SH-SY5Y (cell line): ENCODE measurements at regions not wholly inside any gene's neighbourhood (a gene's known extent, or its start where the extent isn't known, plus 50 kb on each side); places are given as distances from the start of the nearest gene placed in this dataset.

Experiments used
- GATA2 ChIP-seq: IDR thresholded peaks from 2 replicates; pipeline ENCODE4 v1.6.1; 2011; ENCODE audit warnings: mild to moderate bottlenecking, low read depth, low read length
- GATA3 ChIP-seq: IDR thresholded peaks from 2 replicates; pipeline ENCODE4 v1.6.1; 2011; ENCODE audit warnings: low read depth, mild to moderate bottlenecking, low read length, moderate library complexity

DNA sequence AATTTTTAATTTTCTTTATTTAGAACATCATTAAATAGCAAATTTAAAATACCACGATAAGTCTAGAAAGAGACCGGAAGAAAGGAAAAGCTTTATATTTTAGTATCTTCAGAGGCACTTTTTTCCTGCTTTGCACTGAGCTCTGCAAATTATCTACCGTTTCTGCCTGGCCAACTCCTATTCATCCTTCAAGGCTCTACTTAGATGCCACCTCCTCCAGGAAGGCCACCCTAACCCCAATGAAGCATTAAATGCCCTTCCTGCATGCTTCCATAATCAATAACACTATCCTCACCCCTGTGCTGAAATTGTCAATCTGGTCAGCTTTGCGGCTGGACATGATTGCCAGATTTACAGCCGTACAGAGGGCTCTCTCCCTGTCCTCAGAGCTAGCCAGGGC, 141.8 kb upstream of the CHST15 start:
- no peak for TF ChIP-seq GATA3
- TF ChIP-seq GATA2, result no peak

DNA sequence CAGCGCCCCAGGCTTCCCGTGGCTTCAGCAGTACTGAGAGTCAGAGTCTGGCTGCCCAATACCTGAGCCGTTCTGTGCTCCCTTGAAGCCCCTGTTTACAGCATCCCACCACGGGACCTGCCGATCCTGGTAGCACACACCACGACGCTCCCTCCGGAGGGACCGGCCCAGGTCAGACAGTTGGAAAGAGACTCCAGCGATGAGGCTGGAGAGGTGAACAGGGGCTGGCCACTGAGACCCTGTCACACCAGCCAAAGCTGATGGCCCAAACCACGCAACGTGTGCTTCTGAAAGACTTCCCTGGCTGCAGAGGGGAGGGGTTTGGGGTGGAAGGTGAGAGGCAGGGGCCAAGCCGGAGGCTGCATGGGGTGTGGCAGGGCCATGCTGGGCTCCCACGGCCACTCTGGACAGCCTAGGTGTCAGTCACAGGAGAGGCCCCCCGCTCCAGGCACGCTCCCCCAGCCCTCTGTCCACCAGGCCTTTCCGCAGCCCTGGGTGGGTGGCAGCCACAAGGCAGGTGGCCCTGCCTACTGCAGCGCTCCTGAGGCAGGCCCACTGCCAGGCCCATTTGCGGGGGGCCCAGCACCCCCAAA, 140.2 kb upstream of the CHST15 start:
- no peak for TF ChIP-seq GATA3
- no peak for TF ChIP-seq GATA2

DNA sequence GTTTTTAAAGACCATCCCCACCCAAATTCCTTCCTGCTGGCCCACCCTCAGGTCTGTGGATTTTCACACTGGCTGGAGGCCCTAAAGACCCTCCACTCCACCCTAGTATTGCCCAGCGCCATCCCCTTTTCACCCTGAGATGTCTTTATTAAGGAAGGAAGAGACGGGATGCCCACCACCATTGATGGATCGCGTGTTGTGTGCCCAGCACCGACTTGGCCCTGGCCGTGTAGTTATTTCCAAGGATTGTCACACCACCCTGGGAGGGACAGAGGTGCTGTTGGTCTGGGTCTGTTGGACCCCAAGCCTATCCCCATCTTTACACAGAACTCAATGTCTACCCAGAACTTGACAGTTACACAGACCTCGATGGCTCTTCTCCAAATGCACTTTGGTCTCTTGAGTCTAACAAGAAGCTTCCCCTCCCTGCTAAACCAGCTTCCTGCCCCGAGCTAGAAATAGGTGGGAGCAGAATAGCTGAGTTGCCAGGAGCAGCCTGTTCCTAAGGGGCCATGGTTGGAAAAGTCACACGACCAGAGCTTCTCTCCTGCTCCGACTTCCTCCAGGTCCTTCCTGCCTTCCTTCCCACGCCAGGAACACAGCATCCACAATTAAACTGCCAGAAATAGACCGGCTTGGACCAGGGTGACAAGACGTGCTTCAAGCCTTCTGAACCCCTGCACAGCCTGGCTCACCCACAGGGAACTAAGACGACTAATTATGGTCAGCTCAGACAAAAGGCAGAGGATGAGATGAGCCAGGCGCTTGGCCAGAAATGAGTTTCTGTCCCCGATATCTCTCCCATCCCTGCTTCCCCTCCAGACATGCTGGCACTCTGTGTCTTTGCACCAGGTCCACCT, 139.5 kb upstream of the CHST15 start:
- TF ChIP-seq GATA3 (no peak), GATA2 (peak; percentile 70)

- TF ChIP-seq GATA2, result no peak
- no peak for TF ChIP-seq GATA3
Observed at GRCh38 chr10:124231168-124232155, 138.1 kb upstream of the CHST15 start.

- TF ChIP-seq GATA3 (no peak), GATA2 (no peak)
Observed at GRCh38 chr10:124230635-124231167, 137.3 kb upstream of the CHST15 start.

DNA sequence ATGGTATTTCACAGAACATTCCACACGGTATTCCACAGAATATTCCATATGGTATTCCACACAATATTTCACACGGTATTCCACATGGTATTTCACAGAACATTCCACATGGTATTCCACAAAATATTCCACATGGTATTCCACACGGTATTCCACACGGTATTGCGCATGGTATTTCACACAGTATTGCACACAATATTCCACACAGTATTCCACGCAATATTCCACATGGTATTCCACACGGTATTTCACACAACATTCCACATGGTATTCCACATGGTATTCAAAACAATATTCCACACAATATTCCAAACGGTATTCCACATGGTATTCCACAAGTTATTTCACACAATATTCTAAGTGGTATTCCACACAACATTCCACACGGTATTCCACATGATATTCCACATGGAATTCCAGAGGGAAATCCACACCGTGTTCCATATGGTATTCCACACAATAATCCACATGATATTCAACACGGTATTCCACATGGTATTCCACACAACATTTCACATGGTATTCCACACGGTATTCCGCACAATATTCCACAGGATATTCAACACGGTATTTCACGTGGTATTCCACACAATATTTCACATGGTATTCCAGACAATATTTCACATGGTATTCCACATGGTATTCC, 136.7 kb upstream of the CHST15 start:
- TF ChIP-seq GATA3 (no peak), GATA2 (no peak)

- TF ChIP-seq GATA2, result no peak
- no peak for TF ChIP-seq GATA3
Observed at GRCh38 chr10:124229201-124229988, 136.0 kb upstream of the CHST15 start.

- no peak for TF ChIP-seq GATA3
- no peak for TF ChIP-seq GATA2
Observed at GRCh38 chr10:124228471-124228870, 135.1 kb upstream of the CHST15 start.

DNA sequence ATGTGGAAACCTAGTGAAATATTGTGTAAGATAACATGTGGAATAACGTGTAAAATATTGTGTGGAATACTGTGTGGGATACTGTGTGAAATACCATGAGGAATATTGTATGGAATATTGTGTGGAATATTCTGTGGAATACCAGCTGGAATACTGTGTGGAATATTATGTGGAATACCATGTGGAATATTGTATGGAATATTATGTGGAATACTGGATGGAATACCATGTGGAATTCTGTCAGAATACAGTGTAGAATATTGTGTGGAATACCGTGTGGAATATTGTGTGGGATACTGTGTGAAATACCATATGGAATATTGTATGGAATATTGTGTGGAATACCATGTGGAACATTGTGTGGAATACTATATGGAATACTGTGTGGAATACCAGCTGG, 134.6 kb upstream of the CHST15 start:
- TF ChIP-seq GATA2 (no peak), GATA3 (no peak)

GRCh38 chr10:124227055-124227975, 133.9 kb upstream of the CHST15 start:
- TF ChIP-seq GATA3 (no peak), GATA2 (no peak)

GRCh38 chr10:124226271-124227054, 133.1 kb upstream of the CHST15 start:
- TF ChIP-seq GATA2, result no peak
